NB4 (cell line): ENCODE measurements at regions not wholly inside any gene's neighbourhood (a gene's known extent, or its start where the extent isn't known, plus 50 kb on each side); places are given as distances from the start of the nearest gene placed in this dataset.

Source experiments
- DNase-seq: peaks from one replicate; pipeline ENCODE4 v3.0.0; 2010; ENCODE audit warnings: low read depth
- H3K4me3 ChIP-seq: one replicate; pipeline ENCODE4 v1.5.1; 2011; ENCODE audit warnings: mild to moderate bottlenecking, low read depth, low read length, moderate library complexity
- CTCF ChIP-seq: IDR thresholded peaks from one replicate; pipeline ENCODE4 v1.5.1; 2012; ENCODE audit warnings: low read depth, low read length
- MAX ChIP-seq: IDR thresholded peaks from 2 replicates; pipeline ENCODE4 v1.6.1; 2011; ENCODE audit warnings: low read depth, low read length
- MYC ChIP-seq: IDR thresholded peaks from 2 replicates; pipeline ENCODE4 v1.6.1; 2011; ENCODE audit warnings: low read depth, low read length
- POLR2A ChIP-seq: IDR thresholded peaks from 2 replicates; pipeline ENCODE4 v1.6.1; 2011; ENCODE audit warnings: mild to moderate bottlenecking; ENCODE audit not compliant: insufficient read length; ENCODE audit errors: extremely low read depth

GRCh38 chr7:19530852-19531251, 178.0 kb downstream of the POLR1F start:
- no peak for DNase-seq
- H3K4me3 ChIP-seq: no peak overlapping the region
- TF ChIP-seq POLR2A (no peak), CTCF (no peak), MAX (no peak)

DNA sequence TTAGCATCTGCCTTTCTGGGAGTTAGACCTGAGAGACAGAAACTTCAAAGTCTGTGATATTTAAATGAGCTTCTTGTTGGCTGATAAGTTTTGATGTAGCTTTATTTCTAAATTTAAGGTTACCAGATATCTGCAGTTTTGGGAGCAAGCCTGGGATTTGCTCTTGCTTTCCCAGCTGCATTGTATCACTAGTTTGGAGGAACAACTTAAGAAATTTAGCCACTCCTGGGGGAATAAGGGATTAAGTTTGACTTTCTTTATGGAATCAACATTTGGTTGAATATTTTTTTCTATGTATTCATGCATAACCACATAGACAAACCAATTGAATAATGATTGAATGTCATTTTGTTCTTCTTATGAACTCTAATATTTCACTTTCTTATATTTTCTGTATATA, 178.6 kb downstream of the POLR1F start:
- TF ChIP-seq CTCF (no peak), POLR2A (no peak), MAX (no peak), MYC (no peak)
- no peak for DNase-seq
- no peak overlapping the region for H3K4me3 ChIP-seq

DNA sequence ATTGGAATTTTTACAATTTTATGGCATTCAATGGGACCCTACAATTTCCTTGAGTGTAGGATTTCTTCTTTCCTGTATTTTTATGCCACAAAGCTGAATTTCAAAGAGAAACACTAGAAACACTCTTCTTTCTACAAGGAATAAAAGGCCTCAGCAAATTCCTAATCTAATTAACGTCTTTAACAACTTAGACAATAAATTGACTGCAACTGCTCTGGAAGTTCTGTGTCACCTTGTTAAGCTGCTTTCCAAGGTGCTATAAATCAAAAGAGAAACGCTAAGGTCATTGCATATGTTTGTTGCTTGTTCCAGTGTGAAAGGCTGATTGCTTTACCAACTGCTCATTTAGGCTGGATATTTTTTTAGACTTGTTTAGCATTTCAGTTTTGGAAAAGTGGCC, 182.2 kb downstream of the POLR1F start:
- H3K4me3 ChIP-seq: no peak overlapping the region
- TF ChIP-seq MAX (no peak), MYC (no peak), CTCF (no peak), POLR2A (no peak)
- no peak for DNase-seq

GRCh38 chr7:19522486-19522885, 186.4 kb downstream of the POLR1F start:
- no peak overlapping the region for H3K4me3 ChIP-seq
- TF ChIP-seq MYC: no peak
- TF ChIP-seq MAX: no peak
- TF ChIP-seq POLR2A: no peak
- TF ChIP-seq CTCF: no peak
- DNase-seq: no peak

DNA sequence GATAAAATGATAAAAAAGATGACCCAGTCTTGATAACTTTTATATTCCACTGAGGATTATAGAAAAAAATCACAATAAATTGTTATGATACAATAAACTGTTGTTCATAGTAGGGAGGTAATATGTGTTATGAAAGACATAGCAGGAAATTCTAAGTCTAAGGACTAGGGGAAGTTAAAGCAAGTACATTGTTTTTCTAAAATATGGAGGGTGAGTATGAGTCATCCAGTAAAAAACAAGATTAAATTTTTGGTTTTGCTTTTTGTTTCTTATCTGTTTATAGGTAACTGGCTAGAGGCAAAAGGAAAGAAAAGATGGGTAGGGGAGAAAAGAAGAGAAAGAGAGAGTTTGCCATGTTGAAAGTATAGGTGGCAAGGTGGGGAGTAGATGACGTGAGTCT, 188.4 kb downstream of the POLR1F start:
- no peak for DNase-seq
- TF ChIP-seq MAX (no peak), MYC (no peak), CTCF (no peak), POLR2A (no peak)
- no peak overlapping the region for H3K4me3 ChIP-seq
